Pancreas (tissue), 10 donors: ENCODE measurements at regions not wholly inside any gene's neighbourhood (a gene's known extent, or its start where the extent isn't known, plus 50 kb on each side); places are given as distances from the start of the nearest gene placed in this dataset.

Source experiments
- ATAC-seq, 4 donors: fragments of 200-7000 bp; cut with Tn5 transposase; one replicate each; pipeline versions ENCODE4 v1.8.0 to v1.9.1; 2020; ENCODE audit warnings: mild to moderate bottlenecking in 4 of 4, moderate library complexity in 4 of 4
- DNase-seq, 6 donors: peaks; one replicate each; pipeline ENCODE4 v3.0.0-alpha.2; 2020
- FAIRE-seq: peaks from 2 replicates; lab custom pipeline; 2012; peaks lifted over from hg19 to GRCh38; lab: Jason Lieb, UNC
- H3K27ac ChIP-seq, 4 donors: fragments of 200-600 bp; sonication (generic); 1 replicate in 3 of 4; 2 replicates in 1 of 4; pipeline versions ENCODE4 v1.5.0 to v1.8.0; 2020
- H3K27me3 ChIP-seq, 4 donors: fragments of 200-600 bp; one replicate each; pipeline ENCODE4 v1.8.0; 2021
- H3K36me3 ChIP-seq, 3 donors: fragments of 200-600 bp; sonication (generic) in 1 of 3; one replicate each; pipeline versions ENCODE4 v1.5.0 to v1.8.0; 2020 to 2021
- H3K4me1 ChIP-seq, 3 donors: fragments of 200-600 bp; one replicate each; pipeline ENCODE4 v1.8.0; 2021
- H3K4me3 ChIP-seq, 4 donors: fragments of 200-600 bp; sonication (generic) in 2 of 4; one replicate each; pipeline versions ENCODE4 v1.5.0 to v1.8.0; 2020 to 2021
- H3K9me3 ChIP-seq, 4 donors: fragments of 200-600 bp; one replicate each; pipeline ENCODE4 v1.8.0; 2021
- CTCF ChIP-seq, 4 donors: fragments of 200-600 bp; sonication (generic) in 3 of 4; IDR thresholded peaks; one replicate each; pipeline versions ENCODE4 v1.5.0 to v1.8.0; 2021; ENCODE audit warnings: antibody characterized with exemption in 4 of 4
- WGBS, 2 donors: extraction: QIAGEN DNeasy Blood & Tissue Kit; methylation state at CpG; one replicate each; pipeline ENCODE4 v1.1.7; 2013; 5-methylcytosine and 5-hydroxymethylcytosine counted together
- intact Hi-C, 3 donors: fragments of 100-400 bp; cut with DNase I; formaldehyde crosslinking; loops; one replicate each; pipeline versions ENCODE4 v1.11.1 to v1.14.2; 2022
- donor health status: healthy with polysubstance abuse.
- donor health status: DM: no; HTN: no; CAD: no; lungs with moderate emphysema.
- donor health status: DM: no; HTN: no; CAD: no.
- donor health status: control.
- donor health status: control.
- donor health status: Bipolar disorder and iron deficiency.
- donor health status: DM: yes; HTN: yes; CAD: no.
- donor health status: DM: no; HTN: no; CAD: no.
- donor health status: DM: no; HTN: no; CAD: no.
- donor health status: DM: yes; HTN: yes; CAD: no.

- Histone ChIP-seq H3K27me3 (no peaks in the 10 kb centered on the region), H3K4me1 (no peaks in the 10 kb centered on the region), H3K9me3 (no peaks in the 10 kb centered on the region), H3K27ac (no peak overlapping the region), H3K36me3 (no peaks in the 10 kb centered on the region), H3K4me3 (no peak overlapping the region)
- no peak for TF ChIP-seq CTCF (IDR thresholded peaks at IDR 0.05)
- DNase-seq: no peak
- ATAC-seq: no peak
- intact Hi-C loops: no loop called here
- no peak for FAIRE-seq
- 13 to 15% methylated on average over 5 of the region's 5 CpGs for WGBS, 2 donors
These were observed 79.5 kb upstream of the GREM2 start for GRCh38 chr1:240691501-240691900.

- H3K27me3 ChIP-seq: no peaks in the 10 kb centered on the region
These were observed 75.9 kb upstream of the GREM2 start for GRCh38 chr1:240687820-240688219.

GRCh38 chr1:240683576-240683975 is 71.6 kb upstream of the GREM2 start:
- intact Hi-C loops: no loop called here
- Histone ChIP-seq H3K36me3 (no peaks in the 10 kb centered on the region), H3K27ac (no peak overlapping the region), H3K4me3 (no peak overlapping the region), H3K27me3 (no peaks in the 10 kb centered on the region), H3K9me3 (no peaks in the 10 kb centered on the region), H3K4me1 (no peaks in the 10 kb centered on the region)
- ATAC-seq (peak in 2 of 4 donors; percentile 29 to 52), FAIRE-seq (no peak), DNase-seq (peak in 2 of 6 donors; percentile 9 to 15)
- TF ChIP-seq CTCF (IDR thresholded peaks at IDR 0.05): no peak
- WGBS, 2 donors: 80% methylated on average over 9 of the region's 9 CpGs

More at GRCh38 chr1:240687820-240688219, 75.9 kb upstream of the GREM2 start:
- intact Hi-C loops: no loop called here
- TF ChIP-seq CTCF (IDR thresholded peaks at IDR 0.05): no peak
- WGBS, 2 donors: 33 to 54% methylated on average over 4 of the region's 4 CpGs
- DNase-seq (no peak), FAIRE-seq (no peak), ATAC-seq (no peak)
- no peak overlapping the region for H3K27ac ChIP-seq
- H3K36me3 ChIP-seq: no peaks in the 10 kb centered on the region
- no peak overlapping the region for H3K4me3 ChIP-seq
- H3K9me3 ChIP-seq: no peaks in the 10 kb centered on the region
- H3K4me1 ChIP-seq: no peaks in the 10 kb centered on the region

- FAIRE-seq: no peak
- intact Hi-C loops: no loop called here
These were observed 70.9 kb upstream of the GREM2 start for GRCh38 chr1:240682859-240683242.

More at GRCh38 chr1:240682859-240683242, 70.9 kb upstream of the GREM2 start:
- no peak for TF ChIP-seq CTCF (IDR thresholded peaks at IDR 0.05)
- no peak overlapping the region for H3K27ac ChIP-seq
- no peaks in the 10 kb centered on the region for H3K4me1 ChIP-seq
- no peaks in the 10 kb centered on the region for H3K27me3 ChIP-seq
- ATAC-seq (no peak), DNase-seq (no peak)
- 58 to 62% methylated on average over 10 of the region's 10 CpGs for WGBS, 2 donors
- no peaks in the 10 kb centered on the region for H3K36me3 ChIP-seq
- H3K4me3 ChIP-seq: no peak overlapping the region
- no peaks in the 10 kb centered on the region for H3K9me3 ChIP-seq
